IPS-18c (cell line): ENCODE measurements at regions not wholly inside any gene's neighbourhood (a gene's known extent, or its start where the extent isn't known, plus 50 kb on each side); places are given as distances from the start of the nearest gene placed in this dataset.
"Not testable (repeated sequence)": the region's sequence is repeated elsewhere in the genome, so short reads cannot be mapped to it uniquely, and the experiment has no call there.

Experiments used
- H3K4me3 ChIP-seq: 2 replicates; pipeline ENCODE4 v1.7.0; 2013; ENCODE audit warnings: low read depth, mild to moderate bottlenecking, low read length, moderate library complexity; ENCODE audit not compliant: insufficient read depth
- H3K9me3 ChIP-seq: one replicate; pipeline ENCODE4 v1.6.1; 2013; ENCODE audit warnings: mild to moderate bottlenecking, low read length, moderate library complexity; ENCODE audit not compliant: control insufficient read depth, insufficient read depth

- no peaks in the 10 kb centered on the region for H3K9me3 ChIP-seq
- no peak overlapping the region for H3K4me3 ChIP-seq
Observed at GRCh38 chr17:20791626-20792025, 212.1 kb downstream of the CDRT15L2 start.

DNA sequence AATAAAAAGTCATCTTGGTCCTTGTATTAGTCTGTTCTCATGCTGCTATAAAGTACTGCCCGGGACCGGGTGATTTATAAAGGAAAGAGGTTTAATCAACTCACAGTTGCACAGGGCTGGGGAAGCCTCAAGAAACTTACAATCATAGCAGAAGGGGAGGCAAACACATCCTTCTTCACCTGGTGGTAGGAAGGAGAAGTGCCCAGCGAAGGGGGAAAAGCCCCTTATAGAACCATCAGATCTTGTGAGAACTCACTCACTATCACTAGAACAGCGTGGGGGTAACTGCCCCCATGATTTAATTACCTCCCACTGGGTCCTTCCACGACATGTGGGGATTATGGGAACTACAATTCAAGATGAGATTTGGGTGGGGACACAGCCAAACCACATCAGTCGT, 215.0 kb downstream of the CDRT15L2 start:
- H3K9me3 ChIP-seq, H3K4me3 ChIP-seq: not testable (repeated sequence)

- Histone ChIP-seq H3K9me3 (peaks cover 2% of the 10 kb centered on the region), H3K4me3 (no peak overlapping the region)
Observed at GRCh38 chr17:20797292-20797691, 217.8 kb downstream of the CDRT15L2 start.

DNA sequence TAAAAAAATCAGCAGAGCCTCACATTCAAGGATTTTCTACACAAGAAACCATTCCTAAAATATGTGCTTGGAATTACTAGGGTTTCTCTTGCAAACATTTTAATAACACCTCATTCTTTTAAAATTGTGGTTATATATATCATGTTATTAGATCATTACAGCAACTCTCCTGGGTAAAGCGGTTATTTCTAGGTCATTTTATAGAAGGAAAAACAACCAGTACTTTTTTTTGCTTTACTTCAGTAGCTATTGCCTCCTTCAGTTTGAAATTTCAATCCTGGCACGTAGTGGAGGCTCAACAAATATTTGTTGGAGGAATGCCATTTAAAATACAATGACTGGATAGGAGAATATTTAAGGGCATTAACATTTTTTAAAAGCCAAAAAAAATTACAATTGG, 220.6 kb downstream of the CDRT15L2 start:
- Histone ChIP-seq H3K9me3 (peaks cover 2% of the 10 kb centered on the region), H3K4me3 (no peak overlapping the region)

DNA sequence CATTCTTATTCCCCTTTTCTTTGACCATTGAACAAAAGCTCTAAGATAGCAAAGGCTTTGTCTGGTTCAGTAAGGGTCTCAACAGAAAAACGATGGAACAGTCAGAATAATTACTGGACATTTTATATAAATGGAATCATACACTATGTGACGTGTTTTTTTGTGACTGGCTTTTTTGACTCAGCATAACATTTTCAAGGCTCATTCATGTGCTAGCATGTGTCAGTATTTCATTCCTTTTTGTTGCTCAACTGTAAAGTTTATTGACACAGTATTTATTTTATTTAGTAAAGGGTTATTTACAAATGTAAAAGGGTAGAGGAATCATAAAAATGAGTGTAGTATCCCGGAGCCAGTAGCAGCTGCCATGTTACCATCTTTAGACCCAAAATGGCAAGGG, 226.2 kb downstream of the CDRT15L2 start:
- Histone ChIP-seq H3K9me3 (peaks cover 3% of the 10 kb centered on the region), H3K4me3 (no peak overlapping the region)

GRCh38 chr17:20807566-20807965, 228.0 kb downstream of the CDRT15L2 start:
- H3K9me3 ChIP-seq, H3K4me3 ChIP-seq: not testable (repeated sequence)

GRCh38 chr17:20815410-20815809, 227.4 kb downstream of the USP22 start:
- H3K9me3 ChIP-seq = not testable (repeated sequence)

DNA sequence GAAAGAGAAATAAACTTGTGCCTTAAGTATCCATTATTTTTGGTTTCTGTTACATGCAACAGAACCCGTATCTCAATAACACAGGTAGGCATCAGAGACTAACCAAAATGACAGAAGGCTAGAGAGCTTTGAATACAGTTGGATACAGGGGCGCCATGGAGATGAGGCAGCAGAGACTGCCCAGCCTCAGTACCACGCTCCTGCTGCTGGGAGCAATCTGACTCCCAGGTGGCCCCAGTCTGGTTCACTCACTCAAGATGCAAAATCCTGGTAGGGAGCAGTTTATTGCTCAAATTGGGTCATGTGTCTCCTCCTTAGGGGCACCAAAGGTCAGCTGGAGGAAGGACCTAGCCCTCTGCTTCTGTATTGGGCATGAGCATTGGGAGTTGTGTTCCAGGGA, 218.9 kb downstream of the USP22 start:
- peaks cover 5% of the 10 kb centered on the region for H3K9me3 ChIP-seq
- H3K4me3 ChIP-seq = no peak overlapping the region

More at GRCh38 chr17:20815410-20815809, 227.4 kb downstream of the USP22 start:
- H3K4me3 ChIP-seq = not testable (repeated sequence)

- Histone ChIP-seq H3K9me3 (peaks cover 5% of the 10 kb centered on the region), H3K4me3 (no peak overlapping the region)
Observed at GRCh38 chr17:20825539-20825938, 217.3 kb downstream of the USP22 start.

- H3K4me3 ChIP-seq, H3K9me3 ChIP-seq: not testable (repeated sequence)
Observed at GRCh38 chr17:20840453-20840852, 202.4 kb downstream of the USP22 start.

DNA sequence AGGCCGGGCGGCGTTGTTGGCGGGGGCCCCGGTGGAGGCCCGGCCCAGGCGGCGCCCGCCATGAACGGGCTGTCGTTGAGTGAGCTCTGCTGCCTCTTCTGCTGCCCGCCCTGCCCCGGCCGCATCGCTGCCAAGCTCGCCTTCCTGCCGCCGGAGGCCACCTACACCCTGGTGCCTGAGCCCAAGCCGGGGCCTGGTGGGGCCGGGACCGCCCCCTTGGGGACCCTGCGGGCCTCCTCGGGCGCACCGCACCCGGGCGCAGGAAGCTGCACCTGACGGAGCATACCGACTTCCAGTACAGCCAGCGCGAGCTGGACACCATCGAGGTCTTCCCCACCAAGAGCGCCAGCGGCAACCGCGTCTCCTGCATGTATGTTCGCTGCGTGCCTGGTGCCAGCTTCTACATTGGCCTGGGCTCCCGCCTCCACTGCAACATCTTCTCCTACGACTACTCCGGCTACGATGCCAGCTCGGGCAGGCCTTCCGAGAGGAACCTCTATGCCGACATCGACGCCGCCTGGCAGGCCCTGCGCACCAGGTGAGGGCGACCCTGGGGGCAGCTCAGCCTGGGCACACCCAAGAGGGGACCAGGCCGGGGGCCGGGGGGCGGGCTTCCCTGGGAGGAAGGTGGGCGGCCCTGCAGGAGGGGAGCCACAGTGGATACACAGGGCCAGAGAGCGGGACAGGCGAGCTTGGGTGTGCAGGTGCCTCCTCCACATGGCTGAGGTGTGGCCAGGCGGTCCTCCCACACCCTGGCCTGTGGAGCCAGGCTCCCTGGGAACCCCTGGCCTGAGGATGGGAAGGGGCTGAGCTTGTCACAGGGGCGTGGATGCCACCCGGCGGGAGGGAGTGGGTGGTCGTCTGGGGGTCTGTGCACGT, 201.6 kb downstream of the USP22 start:
- H3K4me3 ChIP-seq, H3K9me3 ChIP-seq: not testable (repeated sequence)

- not testable (repeated sequence) for H3K4me3 ChIP-seq, H3K9me3 ChIP-seq
Observed at GRCh38 chr17:20842012-20842411, 200.8 kb downstream of the USP22 start.

GRCh38 chr17:20843261-20843660, 199.6 kb downstream of the USP22 start:
- H3K9me3 ChIP-seq = not testable (repeated sequence)
- H3K4me3 ChIP-seq = peak overlapping the region; percentile 20; the same call in 1 of the 2 replicates

GRCh38 chr17:20843799-20844553, 198.8 kb downstream of the USP22 start:
- H3K9me3 ChIP-seq = not testable (repeated sequence)
- H3K4me3 ChIP-seq = peak overlapping the region; percentile 41

DNA sequence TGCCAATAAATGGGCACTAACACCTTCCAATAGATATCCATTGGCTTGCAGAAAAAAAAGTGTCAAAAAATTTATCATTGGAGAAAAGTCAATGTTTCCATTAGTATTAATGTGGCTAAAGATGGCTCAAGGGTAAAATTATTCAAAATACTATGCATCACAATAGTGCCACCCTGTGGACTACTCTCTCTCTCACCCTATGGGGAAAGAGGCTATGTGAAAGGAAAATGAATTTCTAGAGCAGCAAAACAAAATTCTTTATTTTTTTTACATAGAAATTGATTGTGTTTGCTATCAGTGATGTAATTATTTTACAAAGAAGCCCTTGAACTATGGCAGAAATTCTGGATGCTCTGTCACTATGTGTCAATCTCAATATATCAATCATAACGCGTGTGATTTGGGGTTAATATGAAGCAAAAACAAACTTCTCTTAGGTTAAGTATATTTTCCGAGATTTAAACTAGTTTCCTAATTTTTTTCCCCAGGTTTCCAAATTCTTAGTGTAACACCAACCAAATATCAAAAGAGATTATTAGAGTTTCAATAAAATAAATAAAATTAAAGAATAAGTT, 193.9 kb downstream of the USP22 start:
- not testable (repeated sequence) for H3K4me3 ChIP-seq, H3K9me3 ChIP-seq

DNA sequence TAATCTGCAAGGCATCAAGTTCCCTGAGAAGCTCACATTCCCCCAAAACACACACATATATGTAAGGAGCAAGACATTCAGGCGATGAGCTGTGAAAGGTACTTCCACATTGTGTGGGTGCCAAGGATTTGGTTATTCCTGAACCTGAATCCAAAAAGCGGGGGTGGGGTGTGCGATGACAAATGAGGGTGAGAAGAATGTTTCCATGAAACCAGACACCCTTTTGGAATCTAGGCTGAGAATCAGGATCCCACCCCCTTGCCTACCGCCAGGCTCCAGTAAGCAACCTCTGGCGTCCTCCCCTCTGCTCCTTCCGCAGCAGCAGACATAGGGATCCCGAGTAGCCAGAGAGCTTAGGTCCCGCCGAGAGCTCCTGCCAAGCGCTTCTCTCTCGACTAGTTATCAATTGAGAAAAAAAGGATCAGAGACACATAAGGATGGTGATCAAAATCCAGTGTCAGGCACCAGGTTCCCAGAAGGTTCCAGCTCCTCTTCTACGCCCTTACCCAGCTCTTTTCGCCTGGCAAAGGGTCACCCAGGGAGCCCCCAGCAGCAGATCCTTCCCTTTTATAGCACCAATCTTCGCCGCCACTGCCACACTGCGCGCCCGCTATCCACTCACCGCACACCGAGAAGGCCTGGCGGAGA, 191.1 kb downstream of the USP22 start:
- peak overlapping the region; percentile 65 for H3K4me3 ChIP-seq
- not testable (repeated sequence) for H3K9me3 ChIP-seq

DNA sequence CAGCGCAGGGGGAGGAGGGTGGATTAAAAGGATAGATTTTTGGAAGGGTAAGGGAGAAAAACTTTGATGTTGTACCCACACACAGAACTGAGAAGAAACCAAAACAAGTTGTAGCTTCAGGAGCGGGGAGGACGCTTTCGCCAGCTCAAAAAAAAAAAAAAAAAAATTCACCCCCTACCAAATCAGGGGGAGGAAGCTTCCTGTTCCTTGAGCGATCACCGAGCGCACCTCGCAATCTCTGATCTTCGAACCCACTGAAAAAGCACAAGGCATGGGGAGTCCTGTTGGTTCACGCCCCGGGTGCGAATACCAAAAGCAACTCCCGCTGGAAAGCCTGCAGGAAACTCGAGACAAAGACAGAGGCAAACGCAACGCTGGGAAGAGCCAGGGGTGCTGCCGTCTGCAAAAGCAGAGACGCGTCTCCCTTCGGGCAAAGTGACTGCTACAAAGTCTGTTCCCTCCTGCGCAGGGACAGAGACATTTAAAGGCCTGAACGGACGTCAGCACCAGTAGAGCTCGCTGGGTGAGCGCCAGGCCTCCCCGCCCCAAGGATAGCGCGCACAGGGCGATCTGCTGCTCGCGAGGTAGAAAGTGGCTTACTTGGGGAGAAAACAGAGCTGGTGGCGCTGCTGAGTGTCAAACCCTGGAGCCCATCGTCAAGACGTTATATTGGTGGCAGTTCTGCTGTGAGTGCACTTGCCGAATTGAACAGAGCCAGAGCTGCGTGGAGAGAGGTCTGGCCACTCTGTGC, 190.4 kb downstream of the USP22 start:
- no peaks in the 10 kb centered on the region for H3K9me3 ChIP-seq
- H3K4me3 ChIP-seq = peak overlapping the region; percentile 65
